ENCODE measurements at regions not wholly inside any gene's neighbourhood (a gene's known extent, or its start where the extent isn't known, plus 50 kb on each side); places are given as distances from the start of the nearest gene placed in this dataset.
"Not testable (repeated sequence)": the region's sequence is repeated elsewhere in the genome, so short reads cannot be mapped to it uniquely, and the experiment has no call there.

GRCh38 chr5:109621266-109621665 is 68.5 kb upstream of the MAN2A1 start:
- not testable (repeated sequence) for TF ChIP-seq POLR2A, CTCF (IDR thresholded peaks at IDR 0.05)

All from right lobe of liver (tissue), 4 donors.